Left cardiac atrium (tissue), 4 donors: ENCODE measurements at regions not wholly inside any gene's neighbourhood (a gene's known extent, or its start where the extent isn't known, plus 50 kb on each side); places are given as distances from the start of the nearest gene placed in this dataset.

Source experiments
- ATAC-seq, 2 donors: fragments of 200-7000 bp; cut with Tn5 transposase; one replicate each; pipeline ENCODE4 v1.9.1; 2020; ENCODE audit warnings: mild to moderate bottlenecking in 2 of 2, moderate library complexity in 2 of 2
- DNase-seq: peaks from one replicate; pipeline ENCODE4 v3.0.0-alpha.2; 2020
- intact Hi-C, 2 donors: fragments of 100-400 bp; cut with DNase I; formaldehyde crosslinking; loops; one replicate each; pipeline versions ENCODE4 v1.14.1 to v1.15.1; 2022 to 2023
- donor health status: DM: no; HTN: yes; CAD: no.
- donor health status: DM: no; HTN: yes; CAD: no; lungs with severe emphysema.
- donor health status: DM: yes; HTN: yes; CAD: no.
- donor health status: Dilated cardiomyopathy.

GRCh38 chr2:23320058-23320457 is 64.9 kb upstream of the KLHL29 start:
- intact Hi-C loops, result no loop called here
- DNase-seq (no peak), ATAC-seq (no peak)

GRCh38 chr2:23321751-23322150 is 63.2 kb upstream of the KLHL29 start:
- ATAC-seq (no peak), DNase-seq (no peak)
- intact Hi-C loops, result no loop called here

DNA sequence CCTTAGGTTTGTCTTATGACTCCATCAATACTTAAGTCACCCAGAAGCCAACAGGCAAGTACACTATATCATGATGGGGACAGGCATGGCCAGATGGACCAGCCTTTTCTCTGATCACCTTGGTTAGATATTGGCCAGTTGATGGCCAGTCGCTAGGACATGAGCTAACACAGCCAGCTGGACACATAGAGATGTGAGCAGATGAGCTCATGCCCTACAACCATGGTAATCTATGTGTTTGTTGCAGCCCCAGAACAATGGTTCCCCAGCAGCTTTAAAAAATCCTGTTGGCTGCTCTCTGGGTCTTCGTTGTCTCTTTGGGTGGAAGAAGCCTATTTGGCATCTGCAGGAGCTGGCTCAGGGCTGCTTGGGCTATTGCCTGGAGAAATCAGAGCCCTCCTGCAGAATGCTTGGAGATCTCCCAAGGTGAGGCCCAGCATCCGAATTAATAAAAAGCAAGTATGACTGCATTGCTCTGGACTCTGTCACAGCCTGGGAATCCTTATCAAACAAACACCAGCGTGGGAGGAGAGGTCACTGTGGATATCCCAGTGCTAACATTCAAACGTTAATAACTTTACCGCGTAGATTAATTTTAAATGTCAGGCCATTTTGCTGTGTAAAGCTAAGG is 62.3 kb upstream of the KLHL29 start:
- intact Hi-C loops, result no loop called here
- no peak for DNase-seq
- peak; percentile 66 to 78 for ATAC-seq

DNA sequence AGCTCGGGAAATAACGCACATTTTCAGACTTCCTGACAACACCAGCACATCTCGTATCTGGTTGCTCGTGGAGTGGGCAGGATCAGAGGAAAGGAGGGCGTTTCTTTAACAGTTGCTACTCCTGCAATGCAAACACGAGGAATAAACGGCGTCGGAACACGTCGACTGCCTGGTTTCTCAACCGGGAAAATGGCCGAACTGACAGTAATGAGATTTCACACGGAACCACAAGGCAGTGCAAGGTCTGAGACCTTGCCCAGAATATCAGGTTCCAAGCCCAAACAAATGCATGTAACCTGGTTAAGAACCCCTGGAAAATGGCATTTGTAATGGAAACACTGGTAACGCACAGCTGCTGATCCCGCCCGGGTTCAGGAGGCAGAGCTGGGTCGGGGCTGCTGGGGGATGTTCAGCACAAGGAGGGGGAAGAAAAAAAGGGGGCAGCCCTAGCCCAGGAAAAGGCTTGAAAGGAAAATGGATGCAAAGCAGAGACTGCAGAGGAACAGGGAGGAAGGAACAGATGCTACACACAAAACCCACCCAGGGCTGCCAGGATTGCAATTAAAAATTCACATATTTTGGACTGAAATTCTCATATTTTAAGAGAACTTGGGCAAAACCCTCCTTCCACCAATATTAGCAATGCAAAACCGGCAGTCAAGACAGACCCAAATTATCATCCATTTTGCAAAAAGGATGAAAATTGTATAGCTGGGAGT is 61.6 kb upstream of the KLHL29 start:
- ATAC-seq, result no peak

DNA sequence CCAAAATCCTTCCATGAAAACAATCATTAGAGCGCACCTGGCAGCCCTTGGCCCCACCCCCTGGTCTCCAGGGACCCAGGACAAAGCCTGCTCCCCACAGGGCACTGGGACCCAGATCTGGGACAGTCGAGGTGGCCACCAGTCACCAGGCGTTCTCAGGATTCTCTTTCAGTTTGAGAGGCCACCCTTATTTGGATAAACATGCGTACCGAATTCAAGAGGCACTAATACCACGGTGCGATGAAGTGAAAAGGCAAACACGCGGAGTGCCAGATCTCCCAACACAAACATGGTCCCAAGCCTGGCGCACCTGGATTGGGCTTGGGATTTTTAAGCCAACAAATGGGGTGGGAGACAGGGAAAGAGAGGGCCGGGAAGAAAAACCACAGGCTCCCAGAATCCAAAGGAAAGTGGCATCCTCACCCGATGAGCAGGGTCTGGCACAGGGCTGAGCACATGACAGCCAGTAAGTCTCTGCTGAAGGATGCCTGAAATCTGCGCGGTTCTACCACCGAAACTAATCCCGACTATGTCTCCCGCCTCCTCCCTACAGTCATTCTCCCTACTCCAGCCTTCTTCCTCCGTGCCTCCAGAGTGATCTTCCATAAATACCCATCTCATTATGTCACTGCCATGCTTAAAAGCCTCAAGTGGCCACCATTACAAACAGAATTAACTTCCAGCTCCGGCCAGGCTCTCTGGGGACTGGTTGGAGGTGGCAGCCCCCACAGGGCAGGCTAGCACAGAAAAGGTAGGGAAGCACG is 60.9 kb upstream of the KLHL29 start:
- no peak for DNase-seq
- no peak for ATAC-seq
- intact Hi-C loops, result no loop called here

More for the DNA sequence above, 61.6 kb upstream of the KLHL29 start:
- no peak for DNase-seq
- intact Hi-C loops, result no loop called here

DNA sequence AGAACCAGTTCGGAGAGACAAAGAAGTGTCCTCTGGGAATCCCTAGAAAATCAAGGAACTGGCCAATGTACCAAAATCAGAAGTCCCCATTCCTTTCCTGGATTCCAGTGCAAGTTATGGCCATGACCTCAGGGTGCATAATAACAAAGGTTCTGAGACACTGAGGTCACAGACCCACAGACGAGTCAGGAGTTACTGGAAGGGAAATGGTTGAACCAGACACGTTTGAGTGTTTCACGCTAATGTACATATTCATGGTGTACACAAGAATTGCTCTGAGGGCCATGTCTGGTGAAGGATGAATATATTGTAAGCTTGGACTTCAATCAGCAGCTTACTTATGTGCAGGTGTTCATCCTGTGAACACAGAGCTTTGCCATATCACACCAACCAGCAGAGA is 58.6 kb upstream of the KLHL29 start:
- ATAC-seq, result no peak
- intact Hi-C loops, result no loop called here
- DNase-seq, result no peak

DNA sequence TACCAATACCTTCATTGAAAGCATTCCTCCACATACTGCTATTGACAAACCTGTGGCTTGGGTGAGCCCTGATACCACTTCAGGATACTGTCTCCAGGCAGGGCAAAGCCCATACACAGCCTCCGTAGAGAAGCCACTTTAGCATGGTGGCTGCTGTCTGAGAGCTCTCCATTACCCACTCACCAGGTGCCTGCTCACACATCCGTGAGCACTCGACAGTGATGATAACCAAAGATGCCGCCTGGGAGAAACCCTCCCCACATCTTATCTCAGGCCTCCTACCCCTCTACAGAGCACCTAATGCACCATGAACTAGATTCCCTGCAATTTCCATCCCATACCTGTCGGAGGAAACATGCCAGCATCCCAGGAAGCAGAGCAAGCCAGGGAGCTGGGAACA is 57.6 kb upstream of the KLHL29 start:
- ATAC-seq (no peak), DNase-seq (no peak)
- intact Hi-C loops, result no loop called here

- DNase-seq (no peak), ATAC-seq (no peak)
- intact Hi-C loops, result no loop called here
Observed at GRCh38 chr2:23327887-23328286, 57.1 kb upstream of the KLHL29 start.

- no peak for DNase-seq
- intact Hi-C loops, result no loop called here
- no peak for ATAC-seq
Observed at GRCh38 chr2:23330214-23330613, 54.8 kb upstream of the KLHL29 start.
